ENCODE measurements at regions not wholly inside any gene's neighbourhood (a gene's known extent, or its start where the extent isn't known, plus 50 kb on each side); places are given as distances from the start of the nearest gene placed in this dataset.

DNA sequence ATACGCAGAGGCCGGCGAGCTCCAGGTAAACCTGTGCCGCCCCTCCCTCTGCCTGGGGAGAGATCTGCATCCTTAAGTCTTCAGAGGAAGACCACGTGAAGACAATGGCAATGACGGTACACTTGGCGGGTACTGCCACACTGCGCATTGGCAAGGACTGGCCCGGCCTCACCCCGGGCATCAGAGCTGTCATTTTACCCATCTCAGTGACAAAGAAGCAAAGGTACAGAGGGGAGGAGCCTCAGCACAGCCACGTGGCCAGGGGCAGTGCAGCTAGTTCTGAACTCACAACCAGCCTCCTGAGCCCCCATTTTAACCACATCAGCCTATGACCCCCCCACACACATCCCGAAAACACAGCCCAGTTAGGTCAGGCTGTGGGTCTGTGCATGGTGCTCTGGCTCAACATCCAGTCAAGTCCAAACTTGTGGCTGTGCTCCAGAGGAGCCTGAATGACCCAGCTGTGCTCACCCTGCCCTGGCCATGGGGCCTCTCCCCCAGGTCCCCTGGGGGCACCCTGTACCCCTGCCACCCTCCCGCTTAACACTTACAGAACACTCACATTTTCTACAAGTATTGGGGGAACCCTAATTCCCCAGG is 80.6 kb downstream of the C16orf95 start:
- no peak for TF ChIP-seq SIN3A (IDR thresholded peaks at IDR 0.05; ENCODE audit: borderline replicate concordance, insufficient read depth, low read length)
- TF ChIP-seq REST (IDR thresholded peaks at IDR 0.05; ENCODE audit: insufficient read depth in 1 of 2, low read depth in 2 of 2, low read length in 2 of 2): no peak
- TF ChIP-seq TAF1 (IDR thresholded peaks at IDR 0.05; ENCODE audit: borderline replicate concordance, insufficient read depth, low read length): no peak
- no peak for TF ChIP-seq FOXP2 (optimal IDR thresholded peaks at IDR 0.05; ENCODE audit: borderline replicate concordance, extremely low read depth, extremely low read length, insufficient read depth)
- no peak for TF ChIP-seq POLR2AphosphoS5 (IDR thresholded peaks at IDR 0.05; ENCODE audit: low read depth, low read length)

- TF ChIP-seq POLR2AphosphoS5 (IDR thresholded peaks at IDR 0.05; ENCODE audit: low read depth, low read length) (no peak), REST (IDR thresholded peaks at IDR 0.05; ENCODE audit: insufficient read depth in 1 of 2, low read depth in 2 of 2, low read length in 2 of 2) (no peak), FOXP2 (optimal IDR thresholded peaks at IDR 0.05; ENCODE audit: borderline replicate concordance, extremely low read depth, extremely low read length, insufficient read depth) (no peak), SIN3A (IDR thresholded peaks at IDR 0.05; ENCODE audit: borderline replicate concordance, insufficient read depth, low read length) (no peak), TAF1 (IDR thresholded peaks at IDR 0.05; ENCODE audit: borderline replicate concordance, insufficient read depth, low read length) (no peak)
Observed at GRCh38 chr16:87238361-87238715, 78.9 kb downstream of the C16orf95 start.

- TF ChIP-seq SIN3A (IDR thresholded peaks at IDR 0.05; ENCODE audit: borderline replicate concordance, insufficient read depth, low read length) (no peak), POLR2AphosphoS5 (IDR thresholded peaks at IDR 0.05; ENCODE audit: low read depth, low read length) (no peak), FOXP2 (optimal IDR thresholded peaks at IDR 0.05; ENCODE audit: borderline replicate concordance, extremely low read depth, extremely low read length, insufficient read depth) (no peak), TAF1 (IDR thresholded peaks at IDR 0.05; ENCODE audit: borderline replicate concordance, insufficient read depth, low read length) (no peak), REST (IDR thresholded peaks at IDR 0.05; ENCODE audit: insufficient read depth in 1 of 2, low read depth in 2 of 2, low read length in 2 of 2) (no peak)
Observed at GRCh38 chr16:87239545-87239944, 77.6 kb downstream of the C16orf95 start.

DNA sequence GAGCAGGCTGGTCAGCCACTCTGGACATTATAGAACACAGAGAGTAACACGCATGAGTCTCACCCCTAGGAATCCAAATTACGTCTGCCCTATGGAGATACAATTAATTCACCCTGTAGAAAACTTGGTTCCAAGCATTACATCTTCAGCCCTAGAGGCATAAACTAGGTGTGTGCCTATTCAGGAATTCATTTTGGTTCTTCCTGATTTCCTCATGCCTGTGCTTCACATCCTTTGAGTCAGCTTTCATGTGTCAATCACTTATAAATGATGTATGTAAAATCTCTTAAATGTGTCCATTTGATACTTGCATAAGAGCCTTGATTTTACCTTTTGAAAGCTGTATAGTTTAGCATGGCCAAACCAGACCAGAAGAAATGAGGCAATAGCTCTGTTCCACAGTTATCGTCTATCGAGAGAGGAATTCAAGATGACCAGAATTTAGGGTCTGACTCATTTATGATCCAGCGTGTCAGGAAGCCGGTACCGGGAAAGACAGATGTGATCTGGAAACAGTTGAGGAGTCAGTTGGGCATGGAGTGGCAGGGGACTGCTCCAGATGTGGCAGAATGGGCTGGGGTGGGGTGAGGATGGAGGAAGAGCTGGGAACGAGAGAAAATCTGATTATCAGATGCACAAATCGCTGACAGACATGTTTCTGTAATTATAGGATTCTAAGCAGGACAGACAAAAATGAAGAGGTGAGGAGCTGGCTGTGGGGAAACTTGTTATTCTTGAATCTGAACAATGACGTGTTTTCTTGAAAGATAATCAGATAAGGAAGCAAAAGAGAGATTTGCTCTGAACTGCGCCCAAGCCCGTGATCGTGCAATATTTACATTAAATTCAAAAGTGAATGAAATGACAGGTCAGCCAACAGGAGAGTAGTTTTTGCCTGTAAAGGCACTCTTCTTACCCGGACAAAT is 76.7 kb downstream of the C16orf95 start:
- no peak for TF ChIP-seq TAF1 (IDR thresholded peaks at IDR 0.05; ENCODE audit: borderline replicate concordance, insufficient read depth, low read length)
- no peak for TF ChIP-seq POLR2AphosphoS5 (IDR thresholded peaks at IDR 0.05; ENCODE audit: low read depth, low read length)
- no peak for TF ChIP-seq REST (IDR thresholded peaks at IDR 0.05; ENCODE audit: insufficient read depth in 1 of 2, low read depth in 2 of 2, low read length in 2 of 2)
- no peak for TF ChIP-seq FOXP2 (optimal IDR thresholded peaks at IDR 0.05; ENCODE audit: borderline replicate concordance, extremely low read depth, extremely low read length, insufficient read depth)
- TF ChIP-seq SIN3A (IDR thresholded peaks at IDR 0.05; ENCODE audit: borderline replicate concordance, insufficient read depth, low read length): no peak
